K562 (cell line): ENCODE measurements at regions not wholly inside any gene's neighbourhood (a gene's known extent, or its start where the extent isn't known, plus 50 kb on each side); places are given as distances from the start of the nearest gene placed in this dataset.

Source experiments
- CTCF ChIP-seq, 3 experiments: IDR thresholded peaks in 2 of 3; conservative IDR thresholded peaks in 1 of 3; 2 replicates each; pipeline ENCODE4 v1.5.1; 2011 to 2012; ENCODE audit warnings: low read length in 3 of 3, mild to moderate bottlenecking in 3 of 3, control low read depth in 2 of 3, improper control_type of control experiment in 1 of 3, inconsistent platforms in 1 of 3, low read depth in 1 of 3, mixed read lengths in 1 of 3, moderate library complexity in 1 of 3; ENCODE audit not compliant: insufficient read depth in 2 of 3
- CXXC5 ChIP-seq: fragments of 250-450 bp; sonication (Bioruptor Pico); IDR thresholded peaks from 2 replicates; pipeline ENCODE4 v1.8.0; 2022; ENCODE audit warnings: inconsistent platforms, mild to moderate bottlenecking, moderate library complexity
- DNMT1 ChIP-seq: fragments of 450-650 bp; IDR thresholded peaks from 2 replicates; pipeline ENCODE4 v1.6.1; 2016; ENCODE audit warnings: antibody characterized with exemption, mild to moderate bottlenecking
- MECOM ChIP-seq: fragments of 250-450 bp; sonication (Bioruptor Pico); IDR thresholded peaks from 2 replicates; pipeline ENCODE4 v1.8.0; 2022; ENCODE audit warnings: inconsistent platforms
- RFX5 ChIP-seq: IDR thresholded peaks from 2 replicates; pipeline ENCODE4 v1.6.1; 2011; ENCODE audit warnings: low read depth, mild to moderate bottlenecking, improper control_type of control experiment, low read length
- ZNF23 ChIP-seq: fragments of 250-450 bp; sonication (Bioruptor Pico); IDR thresholded peaks from 2 replicates; pipeline ENCODE4 v1.4.0; 2020; ENCODE audit warnings: mild to moderate bottlenecking
- ZNF274 ChIP-seq: IDR thresholded peaks from 2 replicates; pipeline ENCODE4 v1.6.1; 2011; ENCODE audit warnings: low read depth, mild to moderate bottlenecking, low read length, moderate library complexity, borderline replicate concordance
- ZNF561 ChIP-seq: fragments of 450-650 bp; formaldehyde crosslinking; conservative IDR thresholded peaks from 2 replicates; pipeline ENCODE4 v1.4.0; 2020; ENCODE audit warnings: mild to moderate bottlenecking, moderate library complexity
- ZNF668 ChIP-seq: fragments of 250-450 bp; sonication (Bioruptor Pico); IDR thresholded peaks from 2 replicates; pipeline ENCODE4 v1.8.0; 2022; ENCODE audit warnings: mild to moderate bottlenecking, inconsistent platforms
- TF ChIP-seq, protein P1 (sequence below): sonication (generic); formaldehyde crosslinking; IDR thresholded peaks from 2 replicates; pipeline ENCODE4 v1.5.0; 2020; ENCODE audit warnings: missing genetic modification reagents
- TF ChIP-seq, protein P2 (sequence below), 2 experiments: fragments of 450-650 bp in 1 of 2; sonication (generic) in 1 of 2; formaldehyde crosslinking in 1 of 2; IDR thresholded peaks in 1 of 2; conservative IDR thresholded peaks in 1 of 2; 2 replicates each; pipeline versions ENCODE4 v1.6.1 to v1.8.1; 2016 to 2023; ENCODE audit warnings: mild to moderate bottlenecking in 2 of 2, moderate library complexity in 2 of 2, inconsistent platforms in 1 of 2, missing genetic modification reagents in 1 of 2

DNA sequence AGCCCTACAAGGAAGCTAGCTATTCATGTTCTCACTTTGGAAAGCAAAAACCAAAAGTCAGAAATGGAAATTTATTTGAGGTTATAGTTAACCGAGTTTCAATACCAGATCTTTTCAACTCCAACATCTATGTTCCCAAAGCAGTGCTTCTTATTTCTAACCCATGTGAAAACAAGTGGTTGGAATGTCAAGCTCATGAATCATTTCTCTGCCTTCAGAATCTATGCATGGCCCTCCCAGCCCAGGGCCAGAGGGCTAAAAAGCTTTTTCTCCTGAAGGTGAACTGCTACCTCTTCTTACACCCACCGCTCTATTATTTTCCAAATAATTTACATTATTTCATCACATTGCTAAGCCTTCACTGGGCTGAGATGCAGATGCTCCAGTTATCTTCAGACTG, 158.4 kb downstream of the SP3 start:
- TF ChIP-seq ZNF668 (CRISPR knock-in tag) (no peak), DNMT1 (no peak), RFX5 (no peak), ZNF561 (no peak), ZNF274 (no peak), CXXC5 (no peak), CTCF (IDR thresholded peaks at IDR 0.05 in 2 of 3, conservative IDR thresholded peaks at IDR 0.05 in 1 of 3; ENCODE audit: insufficient read depth in 2 of 3, low read depth in 1 of 3, low read length in 3 of 3) (no peak), ZNF23 (CRISPR knock-in tag) (no peak), MECOM (CRISPR knock-in tag) (no peak)
- TF ChIP-seq, protein P1, sequence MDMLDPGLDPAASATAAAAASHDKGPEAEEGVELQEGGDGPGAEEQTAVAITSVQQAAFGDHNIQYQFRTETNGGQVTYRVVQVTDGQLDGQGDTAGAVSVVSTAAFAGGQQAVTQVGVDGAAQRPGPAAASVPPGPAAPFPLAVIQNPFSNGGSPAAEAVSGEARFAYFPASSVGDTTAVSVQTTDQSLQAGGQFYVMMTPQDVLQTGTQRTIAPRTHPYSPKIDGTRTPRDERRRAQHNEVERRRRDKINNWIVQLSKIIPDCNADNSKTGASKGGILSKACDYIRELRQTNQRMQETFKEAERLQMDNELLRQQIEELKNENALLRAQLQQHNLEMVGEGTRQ, result no peak
- TF ChIP-seq, protein P2, sequence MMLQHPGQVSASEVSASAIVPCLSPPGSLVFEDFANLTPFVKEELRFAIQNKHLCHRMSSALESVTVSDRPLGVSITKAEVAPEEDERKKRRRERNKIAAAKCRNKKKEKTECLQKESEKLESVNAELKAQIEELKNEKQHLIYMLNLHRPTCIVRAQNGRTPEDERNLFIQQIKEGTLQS (IDR thresholded peaks at IDR 0.05), result no peak
- TF ChIP-seq, protein P2 (CRISPR knock-in tag; conservative IDR thresholded peaks at IDR 0.05), result no peak
